ENCODE measurements at regions not wholly inside any gene's neighbourhood (a gene's known extent, or its start where the extent isn't known, plus 50 kb on each side); places are given as distances from the start of the nearest gene placed in this dataset.

GRCh38 chr5:164748861-164749260, 1243.4 kb downstream of the MAT2B start:
- Histone ChIP-seq H3K9me1 (ENCODE audit: control insufficient read depth, extremely low read depth, insufficient read depth, low read length) (no peaks in the 10 kb centered on the region), H2AFZ (ENCODE audit: control insufficient read depth, low read length) (no peak overlapping the region), H3K79me2 (ENCODE audit: control insufficient read depth, insufficient read depth, low read length) (no peaks in the 10 kb centered on the region), H4K20me1 (ENCODE audit: control insufficient read depth, extremely low read depth, insufficient read depth, low read length) (no peaks in the 10 kb centered on the region), H3K27me3 (ENCODE audit: control insufficient read depth, extremely low read depth, insufficient read depth, low read length) (no peaks in the 10 kb centered on the region), H3K27ac (ENCODE audit: control insufficient read depth, insufficient read depth, low read length) (no peak overlapping the region), H3K4me1 (ENCODE audit: control insufficient read depth, extremely low read depth, insufficient read depth, low read length) (no peaks in the 10 kb centered on the region), H3K4me3 (ENCODE audit: control insufficient read depth in 2 of 3, extremely low read depth in 1 of 3, insufficient read depth in 2 of 3, low read depth in 1 of 3, low read length in 3 of 3) (no peak overlapping the region), H3K36me3 (ENCODE audit: control insufficient read depth in 2 of 2, extremely low read depth in 1 of 2, insufficient read depth in 2 of 2, low read length in 2 of 2) (no peaks in the 10 kb centered on the region), H3K9ac (ENCODE audit: control insufficient read depth, extremely low read depth, insufficient read depth, low read length) (no peak overlapping the region), H3K9me3 (ENCODE audit: control insufficient read depth, low read depth, low read length) (no peaks in the 10 kb centered on the region), H3K4me2 (ENCODE audit: control insufficient read depth, extremely low read depth, insufficient read depth, low read depth, low read length) (no peak overlapping the region)
- no peak for FAIRE-seq
- no peak for DNase-seq (ENCODE audit: low read depth, low spot score)
- TF ChIP-seq CTCF (optimal IDR thresholded peaks at IDR 0.05 in 1 of 3, IDR thresholded peaks at IDR 0.05 in 1 of 3, conservative IDR thresholded peaks at IDR 0.05 in 1 of 3; ENCODE audit: extremely low read depth in 1 of 3, insufficient read depth in 2 of 3, low read length in 3 of 3) (no peak), EZH2 (IDR thresholded peaks at IDR 0.05; ENCODE audit: low read length) (no peak)
- dilution Hi-C loops (cut with MboI; ENCODE audit: extremely low pct_ligation_motif_present, low sequenced_read_pairs), result no loop called here

GRCh38 chr5:164753434-164753833, 1248.0 kb downstream of the MAT2B start:
- dilution Hi-C loops (cut with MboI; ENCODE audit: extremely low pct_ligation_motif_present, low sequenced_read_pairs), result no loop called here
- Histone ChIP-seq H3K4me1 (ENCODE audit: control insufficient read depth, extremely low read depth, insufficient read depth, low read length) (no peaks in the 10 kb centered on the region), H3K9ac (ENCODE audit: control insufficient read depth, extremely low read depth, insufficient read depth, low read length) (no peak overlapping the region), H3K4me2 (ENCODE audit: control insufficient read depth, extremely low read depth, insufficient read depth, low read depth, low read length) (no peak overlapping the region), H3K4me3 (ENCODE audit: control insufficient read depth in 2 of 3, extremely low read depth in 1 of 3, insufficient read depth in 2 of 3, low read depth in 1 of 3, low read length in 3 of 3) (no peak overlapping the region), H3K9me3 (ENCODE audit: control insufficient read depth, low read depth, low read length) (no peaks in the 10 kb centered on the region), H3K27ac (ENCODE audit: control insufficient read depth, insufficient read depth, low read length) (no peak overlapping the region), H3K27me3 (ENCODE audit: control insufficient read depth, extremely low read depth, insufficient read depth, low read length) (no peaks in the 10 kb centered on the region), H3K79me2 (ENCODE audit: control insufficient read depth, insufficient read depth, low read length) (no peaks in the 10 kb centered on the region), H3K36me3 (ENCODE audit: control insufficient read depth in 2 of 2, extremely low read depth in 1 of 2, insufficient read depth in 2 of 2, low read length in 2 of 2) (no peaks in the 10 kb centered on the region), H2AFZ (ENCODE audit: control insufficient read depth, low read length) (no peak overlapping the region), H4K20me1 (ENCODE audit: control insufficient read depth, extremely low read depth, insufficient read depth, low read length) (no peaks in the 10 kb centered on the region), H3K9me1 (ENCODE audit: control insufficient read depth, extremely low read depth, insufficient read depth, low read length) (no peaks in the 10 kb centered on the region)
- DNase-seq (ENCODE audit: low read depth, low spot score), result no peak
- no peak for FAIRE-seq
- no peak for TF ChIP-seq CTCF (optimal IDR thresholded peaks at IDR 0.05 in 1 of 3, IDR thresholded peaks at IDR 0.05 in 1 of 3, conservative IDR thresholded peaks at IDR 0.05 in 1 of 3; ENCODE audit: extremely low read depth in 1 of 3, insufficient read depth in 2 of 3, low read length in 3 of 3)
- no peak for TF ChIP-seq EZH2 (IDR thresholded peaks at IDR 0.05; ENCODE audit: low read length)

Data from keratinocyte (primary cell).